Hepatic stellate cell (primary cell): ENCODE measurements at regions not wholly inside any gene's neighbourhood (a gene's known extent, or its start where the extent isn't known, plus 50 kb on each side); places are given as distances from the start of the nearest gene placed in this dataset.
"Not testable (repeated sequence)": the region's sequence is repeated elsewhere in the genome, so short reads cannot be mapped to it uniquely, and the experiment has no call there.

Experiments
- DNase-seq: peaks from one replicate; pipeline ENCODE4 v3.0.0; 2011; ENCODE audit warnings: low spot score

GRCh38 chr4:130812117-130812765 lies 1716.3 kb downstream of the C4orf33 start:
- no peak for DNase-seq

GRCh38 chr4:130814896-130815295 lies 1718.9 kb downstream of the C4orf33 start:
- no peak for DNase-seq

DNA sequence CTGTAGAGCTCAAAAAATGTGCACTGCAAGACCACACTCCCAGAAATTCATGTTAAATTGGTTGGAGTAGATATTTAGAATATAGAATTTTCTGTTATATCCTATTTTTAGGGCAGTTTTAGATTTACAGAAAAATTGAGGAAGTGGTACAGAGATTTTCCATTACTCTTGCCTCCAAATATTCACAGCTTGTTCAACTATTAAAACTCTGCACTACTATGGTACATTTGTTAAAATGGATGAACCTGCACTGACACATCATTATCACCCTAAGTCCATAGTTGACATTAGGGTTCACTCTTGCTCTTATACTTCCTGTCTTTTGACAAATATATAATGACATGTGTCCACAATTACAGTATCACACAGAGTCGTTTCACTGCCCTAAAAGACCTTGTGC lies 1724.5 kb downstream of the C4orf33 start:
- no peak for DNase-seq

DNA sequence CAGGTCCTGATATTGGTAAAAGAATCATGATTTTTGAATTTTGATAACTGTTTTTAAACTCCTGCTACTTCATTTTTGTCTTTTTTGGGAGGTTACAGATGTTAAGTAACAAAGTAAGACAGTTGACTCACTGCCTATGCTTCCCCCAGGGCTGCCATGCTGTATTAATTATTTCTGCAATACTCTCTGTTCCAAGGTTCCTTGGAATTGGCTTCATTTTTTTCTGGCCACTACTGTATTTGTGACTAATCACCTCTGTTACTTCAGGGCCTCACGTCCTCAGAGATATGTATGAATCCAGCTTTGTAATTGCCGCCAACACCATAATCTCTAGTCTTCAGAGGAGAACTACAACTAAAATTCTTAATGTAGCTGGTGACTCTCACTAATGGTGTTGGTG lies 1729.3 kb downstream of the C4orf33 start:
- DNase-seq = no peak

GRCh38 chr4:130850019-130850524 lies 1754.1 kb downstream of the C4orf33 start:
- no peak for DNase-seq

DNA sequence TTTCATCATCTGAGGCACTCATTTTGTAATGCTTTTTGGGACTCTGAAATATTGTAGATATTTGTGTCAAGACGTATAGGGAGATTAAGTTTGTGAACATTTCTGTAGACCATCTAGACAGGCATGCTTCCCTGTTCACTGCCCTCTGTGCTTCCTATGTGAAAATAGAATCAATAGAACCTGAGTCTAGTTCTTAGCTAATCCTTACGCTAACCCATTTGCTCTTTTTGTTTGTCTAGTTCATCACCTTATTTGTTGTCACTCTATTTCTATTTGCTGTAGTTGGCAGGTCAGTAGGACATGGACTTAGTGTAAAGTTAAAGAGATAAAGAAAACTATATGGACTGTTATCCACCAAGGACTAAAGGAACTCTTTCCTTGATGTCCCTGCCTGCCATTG lies 1755.2 kb downstream of the C4orf33 start:
- DNase-seq = no peak

GRCh38 chr4:130851932-130852331 lies 1756.0 kb downstream of the C4orf33 start:
- DNase-seq = no peak

DNA sequence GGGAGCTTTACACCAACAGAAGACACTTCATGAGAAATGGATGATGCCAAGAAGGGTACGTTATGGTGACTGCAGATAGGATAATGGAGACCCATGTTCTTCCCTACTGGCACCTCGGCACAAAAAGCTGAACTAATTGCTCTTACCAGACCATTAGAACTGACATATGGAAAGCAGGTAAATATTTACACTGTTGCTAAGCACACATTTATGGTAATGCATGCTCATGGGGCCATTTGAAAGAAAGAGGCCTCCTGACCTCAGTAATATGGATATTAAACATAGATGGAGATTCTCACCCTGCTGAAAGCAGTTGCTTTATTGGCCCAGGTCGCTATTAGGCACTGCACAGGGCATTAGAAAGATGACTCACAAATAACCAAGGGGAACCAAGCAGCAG lies 1759.6 kb downstream of the C4orf33 start:
- no peak for DNase-seq

DNA sequence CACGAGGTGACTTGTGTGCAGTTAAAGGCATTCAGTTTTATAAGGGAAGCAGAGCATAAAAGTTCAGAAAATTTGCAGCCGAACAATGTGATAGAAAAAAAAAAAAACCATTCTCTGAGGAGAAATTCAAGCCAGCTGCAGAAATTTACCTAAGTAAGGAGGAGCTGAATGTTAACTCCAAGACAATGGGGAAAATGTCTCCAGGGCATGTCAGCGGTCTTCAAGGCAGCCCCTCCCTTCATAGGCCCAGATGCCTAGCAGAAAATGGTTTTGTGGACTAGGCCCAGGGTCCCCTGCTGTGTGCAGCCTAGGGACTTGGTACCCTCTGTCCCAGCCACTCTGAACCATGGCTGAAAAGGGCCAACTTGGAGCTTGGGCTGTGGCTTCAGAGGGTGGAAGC lies 1764.0 kb downstream of the C4orf33 start:
- no peak for DNase-seq

DNA sequence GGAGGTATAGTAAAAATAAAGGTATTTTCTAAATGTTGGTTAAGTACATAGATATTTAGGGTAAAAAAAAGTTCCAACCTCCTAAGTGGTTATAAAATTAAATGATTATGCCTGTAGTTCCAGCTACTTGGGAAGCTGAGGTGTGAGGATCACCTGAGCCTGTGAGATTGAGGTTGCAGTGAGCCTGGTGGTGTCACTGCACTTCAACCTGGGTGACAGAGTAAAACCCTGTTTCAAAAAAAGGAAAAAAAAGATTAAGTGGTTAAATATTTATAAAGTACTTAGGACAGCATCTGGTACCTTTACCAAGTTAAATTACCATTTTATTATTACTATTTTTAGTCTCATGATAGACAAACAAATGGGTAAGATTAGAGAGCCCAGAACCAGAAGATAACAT lies 1801.0 kb downstream of the C4orf33 start:
- DNase-seq = no peak

GRCh38 chr4:130901321-130901720 lies 1805.4 kb downstream of the C4orf33 start:
- DNase-seq = no peak

DNA sequence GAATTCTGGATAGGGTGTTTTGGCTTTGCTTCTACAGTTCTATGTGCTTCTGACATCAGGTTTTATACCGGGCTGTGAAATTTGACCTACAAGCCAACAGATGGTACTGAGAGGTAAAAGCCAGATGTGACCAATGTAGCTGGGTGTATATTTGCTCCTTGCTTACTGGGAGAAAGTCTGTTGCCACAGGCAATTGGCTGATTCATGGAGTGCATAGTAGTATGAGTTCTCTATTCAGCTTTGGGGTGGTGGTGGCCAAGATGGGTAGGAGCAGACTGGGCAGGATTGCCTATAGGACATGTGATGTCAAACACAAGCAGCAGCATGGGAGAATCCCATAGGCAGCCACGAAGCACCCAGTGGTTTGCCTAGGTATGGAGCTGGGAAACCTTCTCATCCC lies 1827.0 kb downstream of the C4orf33 start:
- no peak for DNase-seq

DNA sequence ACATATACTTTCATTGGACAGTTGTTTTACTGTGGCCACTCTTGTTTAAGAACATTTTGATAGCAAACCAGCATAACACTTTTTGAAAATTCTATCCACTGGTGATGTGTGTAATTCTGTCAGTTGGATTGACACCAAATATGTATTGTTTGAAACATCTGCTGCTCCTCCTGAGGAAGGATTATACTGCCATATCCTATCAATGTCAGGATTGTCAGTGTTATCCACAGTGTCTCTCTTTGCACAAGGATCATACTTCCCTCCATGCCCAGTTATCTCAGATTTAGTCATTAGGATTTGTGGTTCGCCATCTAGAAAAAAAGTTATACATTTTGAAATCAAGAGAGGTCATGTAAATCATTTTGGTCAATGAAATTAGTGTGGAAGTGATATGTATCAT lies 1859.6 kb downstream of the C4orf33 start:
- no peak for DNase-seq

- no peak for DNase-seq
These were observed 1889.4 kb downstream of the C4orf33 start for GRCh38 chr4:130985371-130985770.

DNA sequence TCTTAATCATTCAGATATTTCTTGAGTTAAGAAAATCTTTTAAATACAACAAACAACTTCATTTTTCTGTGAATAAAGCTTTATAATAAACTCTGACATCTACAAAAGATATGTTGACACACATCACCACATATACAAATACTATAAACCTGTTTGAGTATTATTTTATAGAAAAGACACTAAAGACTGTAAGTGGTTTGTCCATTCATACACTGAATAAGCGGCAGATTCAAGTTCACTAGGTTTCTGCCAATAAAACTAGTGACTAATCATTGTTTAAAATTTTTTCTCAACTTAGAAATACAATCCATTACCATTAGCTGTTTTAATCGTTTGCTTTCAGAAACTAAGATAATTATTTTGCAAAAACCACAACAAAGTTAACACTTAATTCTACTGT lies 1900.0 kb downstream of the C4orf33 start:
- no peak for DNase-seq

DNA sequence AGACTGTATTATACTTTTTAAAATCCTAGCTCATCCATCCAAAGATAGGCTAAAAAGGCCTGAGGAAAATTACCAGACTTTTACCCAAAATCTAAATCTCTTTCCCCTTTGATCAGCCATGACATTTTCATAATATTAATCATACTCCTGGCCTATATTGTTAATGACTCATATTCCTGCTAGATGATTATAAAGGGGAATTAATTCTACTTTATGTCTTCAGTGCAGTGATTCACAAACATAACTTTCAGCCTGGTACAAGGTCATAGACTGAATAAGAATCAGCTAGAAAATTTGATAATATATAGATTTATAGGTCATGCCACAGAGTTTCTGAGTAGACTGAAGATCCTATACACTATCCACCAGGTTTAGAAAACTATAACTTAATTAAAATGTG lies 1905.4 kb downstream of the C4orf33 start:
- DNase-seq = no peak

GRCh38 chr4:131002132-131002531 lies 1906.2 kb downstream of the C4orf33 start:
- no peak for DNase-seq

- DNase-seq = no peak
These were observed 1910.4 kb downstream of the C4orf33 start for GRCh38 chr4:131006388-131006787.

GRCh38 chr4:131011961-131012360 lies 1916.0 kb downstream of the C4orf33 start:
- DNase-seq = not testable (repeated sequence)

DNA sequence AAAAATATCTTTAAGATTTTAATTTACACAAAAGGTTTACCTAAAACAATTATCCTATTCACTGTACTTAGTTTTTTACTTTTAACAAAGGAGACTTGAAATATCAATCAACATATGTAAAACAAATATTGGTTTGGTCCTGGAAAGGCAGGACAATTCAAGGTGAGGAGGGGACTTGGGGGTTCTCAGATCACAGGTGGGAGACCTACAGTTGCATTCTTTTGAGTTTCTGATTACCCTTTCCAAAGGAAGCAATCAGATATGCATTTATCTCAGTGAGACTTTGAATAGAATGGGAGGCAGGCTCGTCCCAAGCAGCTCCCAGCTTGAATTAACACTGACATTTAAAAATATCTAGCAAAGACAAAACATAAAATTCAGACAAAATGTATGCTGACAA lies 1917.3 kb downstream of the C4orf33 start:
- DNase-seq = no peak

GRCh38 chr4:131026771-131027170 lies 1930.8 kb downstream of the C4orf33 start:
- DNase-seq = no peak

- no peak for DNase-seq
These were observed 1948.4 kb downstream of the C4orf33 start for GRCh38 chr4:131044368-131044767.

DNA sequence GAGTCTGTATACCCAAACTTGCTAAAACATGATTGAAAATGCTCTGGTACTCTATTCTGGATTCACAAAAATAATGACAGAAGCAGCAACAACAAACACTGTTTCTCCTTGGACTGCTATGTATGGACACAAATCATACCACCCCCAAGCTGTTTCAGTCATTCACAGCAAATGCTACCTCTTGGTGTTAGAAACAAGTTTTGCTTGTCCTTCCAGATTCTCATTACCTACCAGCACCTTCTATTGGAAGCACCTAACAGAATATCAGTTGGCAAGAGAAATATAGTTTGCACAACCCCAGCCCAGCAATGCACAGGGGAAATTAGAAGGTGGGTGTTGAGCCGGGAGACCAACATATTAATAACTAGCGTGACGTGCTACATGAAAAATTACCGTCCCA lies 1950.9 kb downstream of the C4orf33 start:
- DNase-seq = no peak

DNA sequence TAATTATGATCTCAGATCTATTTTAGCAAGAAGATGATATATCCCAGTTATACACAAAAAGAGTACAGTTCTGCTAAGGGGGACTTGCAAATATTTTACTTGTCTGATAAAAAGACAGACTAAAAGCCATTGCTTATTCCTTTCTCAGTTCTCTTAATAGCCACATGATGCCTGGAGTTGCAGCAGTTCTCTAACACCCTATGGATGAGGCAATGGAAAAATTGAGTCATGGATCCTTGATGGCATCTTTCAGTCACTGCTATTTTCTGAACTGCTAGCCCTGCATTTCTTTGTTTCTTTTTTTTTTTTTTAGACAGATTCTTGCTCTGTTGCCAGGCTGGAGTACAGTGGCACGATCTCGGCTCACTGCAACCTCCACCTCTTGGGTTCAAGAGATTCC lies 1956.7 kb downstream of the C4orf33 start:
- no peak for DNase-seq
